Activated CD4-positive, alpha-beta T cell treated with anti-CD3 and anti-CD28 coated beads, Interleukin-2, Interleukin-4, amounts not matched to agents 100 ng/mL and 50 ng/mL, durations not matched to agents 16 hours and 8 hours (primary cell): ENCODE measurements at regions not wholly inside any gene's neighbourhood (a gene's known extent, or its start where the extent isn't known, plus 50 kb on each side); places are given as distances from the start of the nearest gene placed in this dataset.

Experiments used
- DNase-seq: peaks from one replicate; pipeline ENCODE4 v3.0.0-alpha.2; 2020; ENCODE audit warnings: low spot score

DNA sequence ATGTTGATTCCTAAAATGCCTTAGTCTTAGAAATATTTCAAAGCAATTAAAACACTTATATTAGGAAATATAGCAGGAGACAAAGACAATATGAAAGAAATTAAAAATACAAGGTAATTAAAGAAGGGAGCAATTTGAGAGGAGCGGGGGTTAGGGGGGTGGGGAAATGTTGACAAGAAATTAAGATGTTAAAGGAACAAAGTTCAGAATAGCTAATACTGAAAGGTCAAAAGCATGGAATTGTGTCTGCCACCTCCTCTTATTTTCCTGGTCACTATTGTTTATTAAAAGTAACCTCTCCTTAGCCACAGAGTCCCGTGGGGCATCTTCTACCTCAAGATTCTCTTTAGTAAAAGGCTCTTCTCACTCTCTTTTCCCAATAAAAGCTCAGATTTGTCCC lies 244.1 kb downstream of the MREG start:
- no peak for DNase-seq

DNA sequence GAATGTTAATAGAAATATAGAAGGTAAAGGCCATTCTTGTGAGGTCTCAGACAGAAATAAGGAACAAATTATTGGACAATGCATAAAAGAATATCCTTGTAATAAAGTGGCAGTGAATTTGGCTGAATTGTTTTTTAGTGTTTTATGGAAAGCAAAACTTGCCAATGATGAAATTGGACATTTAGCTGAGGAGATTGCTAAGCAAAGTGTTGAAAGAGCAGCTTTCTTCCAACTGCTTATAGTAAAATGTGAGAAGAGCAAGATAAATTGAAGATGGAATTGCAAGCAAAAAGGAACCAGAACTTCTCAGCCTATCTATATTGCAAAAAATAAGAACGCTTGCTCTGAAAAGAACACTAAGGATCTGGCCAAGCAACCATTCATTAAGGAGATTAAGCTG lies 245.7 kb downstream of the MREG start:
- no peak for DNase-seq

DNA sequence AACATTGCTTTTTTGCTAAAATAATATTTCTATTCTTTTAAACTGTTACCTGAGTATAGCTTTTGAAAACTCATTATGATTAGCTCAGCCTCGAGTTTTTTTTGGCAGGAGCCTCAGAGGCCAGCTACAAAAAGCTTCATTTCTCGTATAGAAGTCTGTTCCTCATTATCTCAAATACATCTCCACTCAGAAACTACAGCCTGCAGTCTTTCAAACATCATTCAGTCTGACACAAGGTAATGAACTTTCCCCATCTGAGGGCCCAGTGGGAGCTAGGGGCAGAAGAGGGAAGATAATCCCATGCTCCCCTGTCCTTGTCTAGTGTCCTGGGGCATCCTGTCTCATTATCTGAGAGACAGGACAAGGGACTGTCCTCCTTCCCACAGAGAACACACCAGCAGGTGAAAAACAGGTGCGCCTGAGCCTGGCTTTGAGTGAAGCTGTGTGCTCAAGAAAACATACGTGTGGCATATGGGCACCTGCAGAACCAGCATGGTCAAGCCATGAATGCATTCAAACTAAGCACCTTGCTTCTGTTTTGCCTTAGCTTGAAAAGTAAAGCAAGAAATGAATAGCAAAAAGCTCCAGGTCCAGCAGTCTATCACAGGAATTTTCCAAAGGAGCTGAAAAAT lies 247.5 kb downstream of the MREG start:
- no peak for DNase-seq

DNA sequence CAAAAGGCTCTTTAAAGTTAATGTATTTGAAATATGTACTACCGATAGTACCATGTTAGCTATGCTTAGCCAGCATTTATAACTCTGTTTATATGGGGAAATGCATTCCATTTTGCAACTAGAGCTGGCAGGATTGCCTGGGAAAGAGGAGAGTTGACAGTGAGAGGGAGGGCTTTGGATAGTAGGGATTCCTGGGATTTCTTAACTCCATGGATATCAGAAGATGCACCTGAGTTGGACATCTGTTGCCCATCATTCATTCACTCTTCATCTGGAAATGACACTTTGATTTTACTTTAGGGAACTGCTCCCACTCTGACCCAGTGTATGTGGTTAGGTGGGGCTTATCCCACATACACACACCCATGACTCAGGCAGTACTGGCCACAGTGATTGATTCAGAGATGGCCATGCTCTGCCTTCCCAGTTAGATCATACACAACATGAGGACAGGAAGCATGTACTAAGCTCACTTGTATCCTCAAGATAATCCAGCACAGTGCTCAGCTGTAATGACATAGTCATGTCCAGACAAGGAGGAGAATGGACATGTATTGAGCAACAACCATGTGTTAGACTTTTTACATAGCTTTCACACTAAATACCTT lies 248.8 kb downstream of the MREG start:
- no peak for DNase-seq

DNA sequence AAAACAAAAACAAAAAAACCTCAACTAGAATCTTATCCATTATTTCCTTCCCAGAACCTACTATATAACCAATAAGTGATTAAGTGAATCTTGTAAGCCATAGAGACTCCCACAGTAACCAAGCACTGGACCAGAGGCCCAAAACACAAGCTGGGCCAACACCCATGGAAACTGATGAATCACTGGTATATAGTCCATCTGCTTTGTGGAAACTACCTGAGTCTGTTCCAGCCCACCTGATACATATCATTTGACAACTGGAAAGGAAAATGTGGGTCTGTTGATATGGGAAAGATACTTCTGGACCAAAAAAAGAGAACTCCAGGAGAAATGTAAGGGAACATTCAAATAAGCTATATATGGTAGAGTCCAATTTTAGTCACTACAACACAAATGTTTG lies 252.8 kb downstream of the MREG start:
- no peak for DNase-seq

DNA sequence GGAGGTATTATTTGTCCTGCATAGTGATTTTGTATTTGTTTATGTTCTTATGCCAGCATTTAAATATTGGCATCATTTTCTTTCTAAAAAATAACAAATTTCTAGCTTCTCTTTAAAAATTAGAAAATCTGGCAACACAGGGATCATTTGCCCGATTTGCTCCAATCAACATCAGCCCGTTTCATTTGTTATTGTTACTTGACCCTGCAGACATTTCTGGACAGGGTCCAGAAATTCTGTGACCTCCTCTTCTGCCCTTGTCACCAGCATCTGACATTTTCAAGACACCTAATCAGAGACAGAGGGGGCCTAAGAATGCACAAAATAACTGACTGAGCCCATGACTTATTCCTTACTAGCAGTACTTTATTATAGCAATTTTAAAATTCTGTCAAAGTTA lies 253.3 kb downstream of the MREG start:
- no peak for DNase-seq

DNA sequence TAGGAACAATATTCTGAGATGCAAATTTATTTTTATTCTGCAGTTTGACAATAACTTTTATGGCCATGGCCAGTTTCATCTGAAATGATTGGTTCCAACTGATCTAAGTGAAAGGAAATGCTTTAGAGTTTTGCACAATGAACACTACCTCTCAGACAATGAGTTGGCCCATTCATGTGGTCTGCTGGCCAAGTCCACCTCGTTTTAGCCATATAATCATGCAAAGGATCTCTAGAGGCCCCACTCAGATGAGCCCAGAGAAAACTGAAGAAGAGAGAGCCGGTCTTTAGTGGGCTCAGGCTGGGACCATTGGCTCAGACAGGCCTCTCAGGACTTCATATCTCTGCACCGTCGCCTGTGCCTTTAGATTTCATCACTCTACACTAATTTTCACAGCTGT lies 254.7 kb downstream of the MREG start:
- no peak for DNase-seq

DNA sequence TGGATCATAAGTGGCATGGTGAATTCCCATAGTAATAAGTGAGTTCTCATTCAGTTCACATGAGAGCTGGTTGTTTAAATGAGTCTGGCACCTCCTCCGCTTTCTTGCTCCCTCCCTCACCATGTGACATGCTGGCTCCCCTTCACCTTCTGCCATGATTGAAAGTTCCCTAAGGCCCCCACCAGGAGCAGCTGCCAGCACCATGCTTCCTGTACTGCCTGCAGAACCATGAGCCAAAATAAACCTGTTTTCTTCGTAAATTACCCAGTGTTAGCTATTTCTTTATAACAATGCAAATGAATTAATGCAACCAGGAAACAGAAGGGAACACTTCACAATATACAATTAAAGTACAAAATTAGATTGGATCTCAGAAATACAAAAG lies 257.0 kb downstream of the MREG start:
- no peak for DNase-seq

DNA sequence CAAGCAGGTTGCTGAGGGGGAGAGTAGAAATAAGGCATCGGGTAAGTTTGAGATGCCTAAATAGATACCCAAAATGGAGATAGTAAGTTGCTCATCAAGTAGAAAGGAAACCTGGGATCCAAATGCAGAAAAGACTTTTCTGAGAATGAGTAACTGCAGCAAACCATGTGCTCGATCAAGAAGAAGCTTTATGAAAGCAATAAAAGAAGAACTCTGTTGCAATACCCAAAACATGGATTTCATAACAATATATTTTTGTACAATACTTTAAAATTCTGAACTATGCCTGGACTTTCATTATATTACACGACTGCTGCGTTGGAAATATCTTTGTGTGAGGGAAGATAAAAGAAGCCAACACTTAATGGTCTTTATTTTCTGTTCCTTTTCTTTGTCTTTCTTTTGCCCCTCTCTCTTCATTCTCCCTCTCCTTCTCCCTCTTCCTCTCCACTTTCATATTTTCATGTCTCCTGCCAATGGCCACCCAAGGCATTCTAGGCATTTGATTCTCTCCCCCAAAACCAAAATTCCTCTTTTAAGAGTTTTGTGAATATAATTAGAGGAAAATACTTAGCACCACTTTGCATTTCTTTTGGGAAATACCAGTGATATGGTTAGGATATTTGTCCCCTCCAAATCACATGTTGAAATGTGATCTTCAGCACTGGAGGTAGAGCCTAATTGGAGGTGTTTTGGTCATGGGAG lies 257.6 kb downstream of the MREG start:
- no peak for DNase-seq

DNA sequence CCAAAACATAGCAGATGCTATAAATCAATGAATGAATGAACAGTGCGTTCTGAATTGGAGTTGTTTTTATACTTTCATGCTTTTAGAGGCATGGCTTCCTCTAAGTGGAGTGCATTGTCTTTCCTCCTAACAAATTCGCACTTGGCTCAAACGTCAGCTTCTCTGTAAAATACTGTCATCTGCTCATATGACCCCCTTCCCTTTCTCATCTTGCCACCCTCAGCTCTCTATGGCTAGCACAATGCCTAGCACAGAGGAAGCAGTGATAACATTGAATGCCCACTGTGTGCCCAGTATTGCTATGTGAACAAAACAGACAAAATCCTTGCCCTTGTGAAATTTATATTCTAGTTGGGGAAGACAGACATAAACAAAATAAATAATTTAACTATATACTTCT lies 258.8 kb downstream of the MREG start:
- DNase-seq = no peak

DNA sequence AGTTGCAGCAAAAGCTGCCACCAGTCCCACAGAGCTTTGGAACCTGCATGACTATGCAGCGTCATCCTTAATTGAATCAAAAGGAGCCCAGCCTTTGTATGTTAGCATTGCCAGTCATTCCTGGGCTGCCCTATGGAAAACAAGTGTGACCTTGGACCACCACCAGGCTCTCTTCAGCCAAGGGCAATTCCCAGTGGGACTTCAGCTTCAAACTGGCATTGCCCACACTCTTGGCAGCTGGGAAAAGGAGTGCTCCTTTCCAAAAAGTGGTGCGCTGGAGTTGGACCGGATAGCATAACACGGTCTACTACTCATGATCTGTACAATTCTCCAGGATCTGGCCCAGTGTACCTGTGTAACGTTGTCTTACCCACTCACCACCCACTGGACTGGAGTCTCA lies 259.5 kb downstream of the MREG start:
- DNase-seq = no peak

DNA sequence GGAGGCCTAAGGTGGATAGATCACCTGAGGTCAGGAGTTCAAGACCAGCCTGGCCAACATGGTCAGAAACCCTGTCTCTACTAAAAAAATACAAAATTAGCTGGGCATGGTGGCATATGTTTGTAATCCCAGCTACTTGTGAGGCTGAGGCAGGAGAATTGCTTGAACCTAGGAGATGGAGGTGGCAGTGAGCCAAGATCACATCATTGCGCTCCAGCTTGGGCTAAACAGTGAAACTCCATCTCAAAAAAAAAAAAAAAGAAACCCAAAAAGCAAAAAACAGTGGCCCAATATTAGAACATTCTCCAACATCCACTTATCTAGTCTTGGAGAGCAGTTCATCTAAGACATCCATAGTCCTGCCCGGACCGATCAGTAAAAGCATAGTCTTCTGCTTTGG lies 260.4 kb downstream of the MREG start:
- no peak for DNase-seq

DNA sequence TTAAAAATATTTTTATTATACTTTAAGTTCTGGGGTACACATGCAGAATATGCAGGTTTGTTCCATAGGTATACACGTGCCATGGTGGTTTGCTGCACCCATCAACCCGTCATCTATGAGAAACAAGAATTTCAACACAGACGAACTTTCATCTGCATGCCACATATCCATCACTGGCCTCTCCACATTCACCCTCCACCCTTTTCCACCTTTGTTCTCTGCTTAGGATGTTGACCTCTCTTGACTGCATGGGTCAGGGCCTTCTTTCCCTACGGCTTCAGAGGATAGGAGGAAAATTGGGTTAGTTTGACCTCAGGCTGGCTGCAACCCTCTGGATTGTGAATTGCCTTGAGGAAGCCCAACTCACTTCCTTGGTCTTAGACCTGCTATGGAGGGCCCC lies 260.9 kb downstream of the MREG start:
- DNase-seq = no peak

DNA sequence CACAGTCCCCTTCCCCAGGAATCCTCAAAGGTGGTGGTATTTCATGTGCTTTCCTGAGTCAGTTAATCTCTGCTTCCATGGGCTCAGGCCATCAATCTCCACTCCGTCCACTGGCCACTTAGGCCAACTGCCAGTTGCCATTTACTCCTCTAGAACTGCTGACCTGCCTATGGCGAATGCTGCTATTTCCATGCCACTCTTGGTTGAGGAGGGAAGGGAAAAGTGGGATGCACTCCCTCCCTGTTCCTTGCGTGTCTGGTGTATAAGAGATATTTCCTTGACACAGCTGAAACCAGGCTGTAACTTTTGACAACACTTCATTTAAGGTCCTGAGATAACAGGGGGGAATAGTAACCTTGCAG lies 261.5 kb downstream of the MREG start:
- DNase-seq = no peak

DNA sequence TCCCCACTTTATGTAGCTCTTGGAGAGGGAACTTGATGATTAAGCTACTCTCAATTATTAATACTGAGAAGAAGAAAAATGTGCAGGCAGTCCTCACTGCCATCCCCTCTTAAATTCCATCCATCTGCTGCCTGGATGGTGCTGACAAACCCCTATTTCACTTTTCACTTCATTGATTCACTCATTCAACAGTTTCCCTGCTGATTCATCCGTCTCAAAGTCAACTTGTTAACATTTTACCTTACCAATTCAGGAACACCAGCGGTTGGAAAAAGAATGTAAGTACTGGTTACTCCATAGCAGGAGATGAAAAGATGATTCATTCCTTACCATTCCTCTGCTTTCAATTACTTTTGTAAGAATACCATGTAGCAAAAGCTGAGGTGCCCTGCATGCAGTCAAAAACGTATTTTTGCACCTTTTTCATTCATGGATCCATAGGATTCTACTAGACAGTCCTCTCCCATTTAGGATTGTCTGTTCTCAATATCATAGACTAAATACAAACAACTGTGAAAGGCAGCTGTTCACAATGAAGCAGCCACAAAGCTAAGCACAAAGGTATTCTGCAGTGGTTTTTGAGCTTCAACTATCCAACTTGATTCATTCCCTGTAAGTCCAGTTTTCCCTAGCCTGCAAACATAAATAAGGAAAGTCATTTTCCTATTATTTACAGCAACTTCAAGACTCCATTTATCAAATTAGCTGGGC lies 262.0 kb downstream of the MREG start:
- no peak for DNase-seq

DNA sequence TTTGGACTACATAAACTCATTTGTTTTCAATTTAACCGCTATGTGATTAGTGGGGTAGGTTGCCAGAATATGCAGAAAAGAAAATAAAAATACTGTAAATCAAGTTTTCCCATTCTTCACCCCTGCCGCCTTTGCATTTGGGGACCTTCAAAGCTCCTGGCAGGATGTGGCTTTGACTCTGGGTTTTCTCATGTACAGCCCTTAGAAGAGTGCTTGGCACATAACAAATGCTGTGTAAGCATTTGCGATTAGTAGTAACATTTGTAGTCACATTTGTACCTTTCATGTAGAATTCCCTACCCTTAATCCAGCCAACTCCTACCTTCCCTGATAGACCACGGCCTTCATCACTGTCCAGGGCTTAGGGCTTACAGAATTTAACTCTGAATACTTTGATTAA lies 262.6 kb downstream of the MREG start:
- no peak for DNase-seq

DNA sequence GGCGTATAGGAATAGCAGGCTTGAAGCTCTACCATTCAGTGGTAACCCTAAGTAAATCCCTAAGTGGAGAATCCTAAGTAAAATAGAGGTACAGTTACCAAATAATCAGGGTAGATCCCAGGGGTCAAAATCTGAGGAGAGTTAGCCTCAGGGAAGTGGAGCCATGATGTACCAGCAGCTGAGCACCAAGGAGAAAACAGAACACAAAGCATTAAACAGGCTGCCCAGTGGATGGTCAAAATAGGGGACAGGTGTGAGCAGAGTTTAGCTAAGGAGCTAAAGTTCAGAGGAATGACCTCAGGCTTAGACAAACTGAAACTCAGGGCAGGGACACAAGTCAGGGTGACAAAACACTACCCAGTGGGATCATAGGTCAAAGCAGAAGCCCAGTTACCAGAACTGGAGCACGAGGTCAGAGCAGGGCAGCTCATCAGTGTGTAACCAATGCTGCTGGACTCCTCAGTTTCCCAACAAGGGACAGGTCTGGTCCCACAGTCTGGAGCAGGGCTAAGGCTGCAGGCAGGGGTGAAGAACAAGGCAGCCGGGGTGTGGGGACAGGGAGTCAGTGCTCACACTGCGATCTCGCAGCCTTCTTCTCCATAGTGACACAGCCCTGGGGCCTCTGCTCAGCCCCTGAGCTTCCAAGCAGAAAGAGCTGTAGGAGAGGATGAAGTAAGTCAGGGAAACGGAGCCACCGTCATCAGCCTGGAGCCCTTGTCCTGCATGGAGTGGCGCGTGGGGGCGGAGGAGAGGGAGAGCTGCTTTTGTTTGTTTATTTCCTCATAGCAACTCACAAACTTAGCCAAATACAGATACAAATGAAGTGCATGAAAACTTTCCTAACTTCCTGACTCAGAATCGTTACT lies 264.0 kb downstream of the MREG start:
- no peak for DNase-seq

DNA sequence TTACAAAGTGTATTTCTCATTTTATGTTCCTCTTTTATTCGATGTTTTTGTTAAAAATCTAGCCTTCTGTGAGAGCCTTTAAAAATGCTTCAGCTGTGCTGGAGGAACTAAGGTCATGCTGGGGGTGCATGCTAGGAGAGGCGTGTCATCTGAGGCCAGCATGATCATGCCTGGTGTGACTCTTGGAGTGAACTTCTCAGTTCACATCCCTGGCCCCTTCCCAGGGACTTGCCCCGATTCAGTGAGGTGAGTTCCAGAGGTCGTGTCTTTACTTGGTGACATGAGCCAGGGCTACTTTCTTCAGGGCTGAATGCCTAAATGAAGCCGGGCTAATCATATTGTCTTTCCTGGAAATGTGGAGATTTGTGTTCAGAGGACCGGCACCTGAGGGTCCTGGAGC lies 264.9 kb downstream of the MREG start:
- DNase-seq = no peak

DNA sequence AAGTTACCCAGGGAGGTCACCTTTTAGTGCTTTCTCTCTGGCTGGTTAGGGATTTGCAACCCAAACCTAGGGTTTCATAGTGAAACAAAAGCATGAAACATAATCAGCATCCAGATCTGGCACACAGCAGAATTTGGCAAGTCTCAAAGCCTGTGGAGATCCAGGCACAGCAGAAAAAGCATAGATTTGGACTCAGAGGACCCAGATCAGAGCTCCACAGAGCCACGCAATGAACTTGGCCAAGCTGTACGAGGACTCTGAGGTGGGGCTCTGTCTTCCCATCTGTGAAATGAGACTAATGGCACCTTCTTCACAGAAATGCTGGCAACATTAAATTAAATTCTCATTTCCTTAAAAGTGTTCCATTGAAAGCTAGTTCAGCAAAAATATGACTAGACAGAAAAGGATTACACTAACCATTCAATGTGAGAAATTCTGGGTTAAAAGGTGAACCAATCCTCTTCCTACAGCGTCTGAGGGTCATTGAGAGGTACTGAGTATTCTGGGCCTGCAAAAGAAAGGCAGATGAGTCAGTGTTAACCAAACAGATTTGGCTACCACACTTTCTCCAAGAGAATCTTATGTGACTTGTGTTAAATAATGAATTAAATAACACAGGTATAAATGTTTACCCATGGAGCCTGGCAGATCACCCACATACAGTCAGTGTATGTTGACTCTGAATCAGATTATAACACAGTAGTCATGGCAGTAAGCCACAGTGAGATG lies 266.3 kb downstream of the MREG start:
- no peak for DNase-seq

DNA sequence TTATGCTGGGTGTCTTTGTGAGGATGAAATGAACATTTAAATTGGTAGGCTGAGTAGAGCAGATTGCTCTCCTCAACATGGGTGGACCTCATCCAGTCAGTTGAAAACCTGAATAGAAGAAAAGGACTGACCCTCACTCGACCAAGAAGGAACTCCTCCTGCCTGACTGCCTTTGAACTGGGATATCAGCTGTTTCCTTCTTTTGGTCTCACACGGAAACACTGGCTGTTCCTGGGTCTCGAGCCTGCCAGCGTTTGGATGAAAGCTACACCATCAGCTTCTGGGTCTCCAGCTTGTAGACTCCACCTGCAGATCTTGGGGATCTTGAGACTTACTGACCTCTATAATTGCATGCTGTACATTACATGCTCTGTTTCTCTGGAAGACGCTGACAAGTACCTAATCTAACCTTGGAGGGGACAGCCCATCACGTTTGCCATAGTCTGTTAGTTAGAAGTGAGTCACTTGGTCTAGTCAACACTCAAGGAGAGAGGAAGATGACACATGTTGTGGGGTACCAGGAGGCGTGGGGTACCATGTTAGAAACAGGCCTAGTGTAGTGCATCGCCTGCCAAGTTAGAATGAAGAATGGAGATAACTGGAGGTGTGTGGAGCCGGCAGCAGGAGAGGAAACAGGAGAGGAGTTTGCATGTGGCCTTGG lies 267.0 kb downstream of the MREG start:
- DNase-seq = peak; percentile 13

DNA sequence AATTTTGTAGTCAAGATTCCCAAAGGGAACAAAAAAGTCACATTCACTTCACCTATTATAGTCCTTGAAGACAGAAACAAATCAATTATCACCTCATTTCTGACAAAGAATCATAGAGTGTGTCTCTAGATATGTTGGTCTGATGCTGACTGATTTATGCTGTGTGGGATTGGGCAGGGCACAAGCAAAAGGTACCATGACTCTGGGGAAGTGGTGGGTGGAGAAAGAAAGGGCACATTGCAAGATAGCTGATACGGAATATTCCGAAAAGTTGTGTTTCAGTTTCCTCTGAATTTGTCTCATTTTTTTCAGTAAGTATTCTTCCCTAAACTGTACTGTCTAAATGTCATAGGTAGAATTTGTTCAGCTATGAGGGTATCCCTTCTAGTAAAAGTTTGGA lies 268.0 kb downstream of the MREG start:
- no peak for DNase-seq
